ENCODE measurements at regions not wholly inside any gene's neighbourhood (a gene's known extent, or its start where the extent isn't known, plus 50 kb on each side); places are given as distances from the start of the nearest gene placed in this dataset.
"Not testable (repeated sequence)": the region's sequence is repeated elsewhere in the genome, so short reads cannot be mapped to it uniquely, and the experiment has no call there.

DNA sequence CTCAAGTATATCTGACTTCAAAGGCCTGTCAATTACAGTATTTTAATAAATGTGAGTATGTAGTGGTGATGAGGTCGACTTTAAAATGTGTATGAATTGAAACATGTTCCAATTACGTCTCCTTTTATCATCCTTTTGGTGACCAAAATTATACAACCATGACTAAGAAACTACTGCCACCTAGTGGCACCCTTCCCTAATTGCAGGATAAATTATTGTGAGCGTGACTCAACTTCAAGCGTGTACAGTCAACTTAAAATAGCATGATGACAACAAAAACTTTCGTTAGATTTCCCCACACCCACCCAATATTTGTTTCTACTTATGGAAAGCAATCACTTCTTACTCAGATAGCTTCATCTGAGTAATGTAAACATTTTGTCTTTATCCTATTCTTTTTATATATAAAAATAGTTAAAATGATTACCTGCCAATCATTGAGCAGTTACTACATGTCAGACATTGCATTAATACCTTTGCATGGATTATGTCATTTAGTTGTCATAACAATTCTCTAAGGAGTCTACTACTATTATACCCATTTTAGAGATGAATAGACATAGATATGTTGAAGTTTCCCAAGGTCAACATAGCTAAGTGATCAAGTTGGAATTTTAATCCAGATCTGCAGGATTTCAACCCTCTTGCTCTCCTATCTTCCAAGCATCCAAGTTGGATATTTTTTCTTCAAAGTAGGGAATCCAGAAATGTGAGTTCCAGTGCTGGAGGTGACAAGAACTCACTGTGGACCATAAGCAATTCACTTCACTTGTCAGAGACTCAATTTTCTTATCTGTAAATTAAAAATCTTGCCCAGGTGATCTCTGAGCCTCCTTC lies 106.0 kb downstream of the MEX3B start:
- H3K27ac ChIP-seq (ENCODE audit: low read depth, low read length), result no peak overlapping the region
- 31% methylated on average over 4 of the region's 5 CpGs for WGBS
- H3K9ac ChIP-seq (ENCODE audit: low read depth, low read length), result no peak overlapping the region
- H3K4me1 ChIP-seq (ENCODE audit: insufficient read depth, low read length), result peaks cover 6% of the 10 kb centered on the region; the same call in 1 of the 2 replicates
- no peaks in the 10 kb centered on the region for H3K9me3 ChIP-seq (ENCODE audit: insufficient read depth, low read depth, low read length)
- no peak overlapping the region for H3K4me3 ChIP-seq (ENCODE audit: low read length)
- no peaks in the 10 kb centered on the region for H3K36me3 ChIP-seq (ENCODE audit: insufficient read depth, low read length)
- H3K27me3 ChIP-seq (ENCODE audit: insufficient read depth, low read length), result no peaks in the 10 kb centered on the region

DNA sequence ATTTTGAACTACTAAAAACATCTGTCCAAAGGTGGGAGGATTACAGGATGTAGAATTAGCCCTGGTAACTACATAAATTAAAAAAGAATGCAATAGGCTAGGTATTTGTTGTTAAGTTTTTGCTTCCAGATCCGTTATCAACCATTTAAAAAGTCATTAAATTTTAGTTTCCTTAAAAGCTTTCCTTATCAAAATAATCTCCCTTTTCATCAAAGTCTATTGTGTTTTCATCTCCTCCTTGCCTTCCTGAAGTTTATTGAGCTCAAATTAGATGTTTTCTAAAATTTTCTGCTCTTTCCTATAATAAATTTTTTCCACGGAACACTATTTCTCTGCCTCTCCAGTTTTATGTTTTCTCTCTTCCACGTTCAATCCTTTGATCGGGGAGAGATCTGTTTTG lies 108.6 kb downstream of the MEX3B start:
- no peaks in the 10 kb centered on the region for H3K36me3 ChIP-seq (ENCODE audit: insufficient read depth, low read length)
- WGBS, result 96% methylated on average over 4 of the region's 4 CpGs
- no peak overlapping the region for H3K9ac ChIP-seq (ENCODE audit: low read depth, low read length)
- no peaks in the 10 kb centered on the region for H3K27me3 ChIP-seq (ENCODE audit: insufficient read depth, low read length)
- H3K9me3 ChIP-seq (ENCODE audit: insufficient read depth, low read depth, low read length), result no peaks in the 10 kb centered on the region
- H3K4me1 ChIP-seq (ENCODE audit: insufficient read depth, low read length), result peaks cover 6% of the 10 kb centered on the region; the same call in 1 of the 2 replicates
- no peak overlapping the region for H3K27ac ChIP-seq (ENCODE audit: low read depth, low read length)
- H3K4me3 ChIP-seq (ENCODE audit: low read length), result no peak overlapping the region

DNA sequence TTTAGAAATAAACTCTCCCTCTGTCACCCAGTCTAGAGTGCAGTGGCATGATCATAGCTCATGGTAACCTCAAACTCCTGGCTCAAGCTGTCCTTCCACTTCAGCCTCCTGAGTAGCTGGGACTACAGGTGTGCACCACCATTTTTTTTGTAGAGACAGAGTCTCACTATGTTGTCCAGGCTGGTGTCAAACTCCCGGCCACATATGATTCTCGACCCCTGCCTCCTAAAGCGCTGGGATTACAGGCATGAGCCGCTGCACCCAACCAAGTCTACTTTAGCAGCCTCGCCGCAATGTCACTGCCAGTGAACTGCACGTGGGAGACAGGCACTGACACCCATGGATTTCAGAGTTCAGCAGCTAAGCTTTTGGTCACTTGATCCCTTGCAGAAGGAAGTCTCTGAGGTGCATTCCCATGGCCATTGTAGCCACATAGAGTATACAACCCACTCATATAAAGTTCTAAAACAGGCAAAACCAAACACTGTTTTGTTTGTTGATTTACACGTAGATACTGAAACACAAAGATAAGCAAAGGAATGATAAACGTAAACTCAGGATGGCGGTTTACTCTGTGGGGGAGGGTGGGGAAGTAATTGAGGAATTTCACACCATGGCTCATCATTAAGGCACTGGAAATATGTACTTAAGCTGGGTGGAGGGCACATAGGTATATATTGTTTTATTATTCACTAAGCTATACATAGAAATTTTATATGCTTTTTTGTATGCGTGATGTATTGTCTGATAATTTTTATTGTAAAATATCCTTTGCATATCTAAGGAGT lies 115.0 kb downstream of the MEX3B start:
- no peak overlapping the region for H3K9ac ChIP-seq (ENCODE audit: low read depth, low read length)

DNA sequence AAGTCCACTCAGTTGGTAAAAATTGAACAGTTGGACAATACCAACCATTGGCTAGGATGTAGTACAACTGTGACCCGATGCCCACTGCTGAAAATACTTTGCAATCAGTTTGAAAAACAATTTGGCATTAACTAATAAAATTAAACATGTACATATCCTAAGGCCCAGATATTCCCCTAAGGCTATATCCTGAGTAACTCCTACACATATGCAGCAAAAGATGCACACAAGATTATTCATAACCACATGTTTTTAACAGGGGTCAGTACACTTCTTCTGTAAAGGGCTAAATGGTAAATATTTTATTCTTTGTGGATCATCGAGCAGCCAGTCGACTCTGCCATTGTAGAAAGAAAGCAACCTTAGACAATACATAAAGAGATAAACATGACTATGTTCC lies 116.3 kb downstream of the MEX3B start:
- no peak overlapping the region for H3K4me3 ChIP-seq (ENCODE audit: low read length)
- no peaks in the 10 kb centered on the region for H3K9me3 ChIP-seq (ENCODE audit: insufficient read depth, low read depth, low read length)
- no peaks in the 10 kb centered on the region for H3K36me3 ChIP-seq (ENCODE audit: insufficient read depth, low read length)
- H3K4me1 ChIP-seq (ENCODE audit: insufficient read depth, low read length), result no peaks in the 10 kb centered on the region
- H3K9ac ChIP-seq (ENCODE audit: low read depth, low read length), result no peak overlapping the region
- no peaks in the 10 kb centered on the region for H3K27me3 ChIP-seq (ENCODE audit: insufficient read depth, low read length)
- 97% methylated on average over 3 of the region's 3 CpGs for WGBS
- H3K27ac ChIP-seq (ENCODE audit: low read depth, low read length), result no peak overlapping the region

More for the DNA sequence above, 115.0 kb downstream of the MEX3B start:
- H3K27me3 ChIP-seq (ENCODE audit: insufficient read depth, low read length), result no peaks in the 10 kb centered on the region
- H3K4me3 ChIP-seq (ENCODE audit: low read length), result no peak overlapping the region
- 93% methylated on average over 11 of the region's 11 CpGs for WGBS
- no peak overlapping the region for H3K27ac ChIP-seq (ENCODE audit: low read depth, low read length)
- no peaks in the 10 kb centered on the region for H3K4me1 ChIP-seq (ENCODE audit: insufficient read depth, low read length)
- no peaks in the 10 kb centered on the region for H3K9me3 ChIP-seq (ENCODE audit: insufficient read depth, low read depth, low read length)
- no peaks in the 10 kb centered on the region for H3K36me3 ChIP-seq (ENCODE audit: insufficient read depth, low read length)

DNA sequence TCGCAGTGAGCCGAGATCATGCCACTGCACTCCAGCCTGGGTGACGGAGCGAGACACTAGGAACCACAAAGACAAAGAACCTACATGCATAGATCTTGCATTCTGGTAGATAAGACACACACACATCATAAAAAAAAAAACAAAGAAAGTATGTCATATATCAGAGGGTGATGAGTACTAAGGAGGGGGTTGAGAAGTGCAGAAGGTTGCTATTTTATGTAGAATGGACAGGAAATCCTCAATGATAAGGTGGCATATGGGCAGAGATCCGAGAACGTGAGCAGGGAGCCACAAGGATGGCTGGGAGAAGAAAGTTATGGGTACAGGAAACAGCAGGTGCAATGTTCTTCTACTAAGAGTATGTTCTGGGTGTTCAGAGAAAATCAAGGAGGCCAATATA lies 118.8 kb downstream of the MEX3B start:
- no peaks in the 10 kb centered on the region for H3K4me1 ChIP-seq (ENCODE audit: insufficient read depth, low read length)
- no peak overlapping the region for H3K4me3 ChIP-seq (ENCODE audit: low read length)
- H3K9ac ChIP-seq (ENCODE audit: low read depth, low read length), result no peak overlapping the region
- WGBS, result 93% methylated on average over 6 of the region's 6 CpGs
- no peaks in the 10 kb centered on the region for H3K27me3 ChIP-seq (ENCODE audit: insufficient read depth, low read length)
- H3K9me3 ChIP-seq (ENCODE audit: insufficient read depth, low read depth, low read length), result peaks cover 4% of the 10 kb centered on the region; the same call in 1 of the 2 replicates
- H3K36me3 ChIP-seq (ENCODE audit: insufficient read depth, low read length), result no peaks in the 10 kb centered on the region
- H3K27ac ChIP-seq (ENCODE audit: low read depth, low read length), result no peak overlapping the region

DNA sequence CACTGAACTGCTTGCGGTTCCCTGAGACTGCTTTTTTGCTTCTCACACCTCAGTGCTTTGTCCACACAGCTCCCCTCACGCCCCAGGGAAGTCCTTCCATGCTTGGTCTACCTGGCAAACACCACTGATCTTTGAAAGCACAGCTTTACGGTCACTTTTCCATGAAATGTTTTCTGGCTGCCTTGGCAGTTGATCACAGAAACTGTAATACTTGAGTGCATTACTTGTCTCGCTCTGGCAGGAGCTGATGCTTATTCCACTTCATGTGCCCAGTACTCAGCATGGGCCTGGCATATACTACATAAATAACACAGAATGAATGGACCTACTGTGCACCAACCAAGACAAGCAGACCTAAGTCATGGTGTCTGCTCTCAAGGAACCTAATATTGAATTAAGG lies 121.1 kb downstream of the MEX3B start:
- WGBS, result 94% methylated on average over 4 of the region's 4 CpGs
- H3K9ac ChIP-seq (ENCODE audit: low read depth, low read length), result no peak overlapping the region
- H3K27ac ChIP-seq (ENCODE audit: low read depth, low read length), result no peak overlapping the region
- peaks cover 5% of the 10 kb centered on the region; the same call in 1 of the 2 replicates for H3K36me3 ChIP-seq (ENCODE audit: insufficient read depth, low read length)
- no peaks in the 10 kb centered on the region for H3K4me1 ChIP-seq (ENCODE audit: insufficient read depth, low read length)
- H3K27me3 ChIP-seq (ENCODE audit: insufficient read depth, low read length), result no peaks in the 10 kb centered on the region
- H3K4me3 ChIP-seq (ENCODE audit: low read length), result no peak overlapping the region
- H3K9me3 ChIP-seq (ENCODE audit: insufficient read depth, low read depth, low read length), result peaks cover 23% of the 10 kb centered on the region

DNA sequence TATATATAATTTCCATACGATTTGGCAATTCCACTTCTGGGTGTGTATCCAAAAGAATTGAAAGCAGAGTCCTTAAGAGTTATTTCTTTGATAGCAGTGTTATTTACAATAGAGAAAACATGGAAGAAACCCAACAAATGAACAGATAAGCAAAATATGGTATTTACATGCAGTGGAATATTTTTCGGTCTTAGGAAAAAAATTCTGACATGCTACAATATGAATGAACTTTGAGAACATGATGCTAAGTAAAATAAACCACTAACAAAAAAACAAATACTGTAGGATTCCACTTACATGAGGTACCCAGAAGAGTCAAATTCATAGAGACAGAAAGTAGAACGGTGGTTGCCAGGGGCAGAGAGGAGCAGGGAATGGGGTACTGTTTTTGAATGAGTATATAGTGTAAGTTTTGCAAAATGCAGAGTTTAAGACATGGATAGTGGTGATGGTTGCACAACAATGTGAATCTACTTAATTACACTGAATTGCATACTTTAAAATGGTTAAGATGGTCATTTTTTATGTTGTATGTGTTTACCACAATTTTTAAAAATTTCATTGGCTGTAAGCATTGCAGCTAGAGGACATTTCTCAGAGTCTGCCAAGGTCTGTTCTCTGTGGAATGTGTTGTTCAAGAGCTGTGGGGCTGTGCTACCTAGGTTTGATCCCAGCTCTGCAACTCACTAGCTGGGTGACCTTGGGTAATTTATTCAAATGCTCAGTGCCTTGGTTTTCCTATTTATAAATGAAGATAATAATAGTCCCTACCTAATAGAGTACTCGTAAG lies 122.1 kb downstream of the MEX3B start:
- H3K9me3 ChIP-seq (ENCODE audit: insufficient read depth, low read depth, low read length), result peaks cover 32% of the 10 kb centered on the region
- WGBS, result 97% methylated on average over 2 of the region's 4 CpGs
- H3K9ac ChIP-seq (ENCODE audit: low read depth, low read length), result no peak overlapping the region
- H3K27me3 ChIP-seq (ENCODE audit: insufficient read depth, low read length), result no peaks in the 10 kb centered on the region
- no peaks in the 10 kb centered on the region for H3K4me1 ChIP-seq (ENCODE audit: insufficient read depth, low read length)
- peaks cover 5% of the 10 kb centered on the region; the same call in 1 of the 2 replicates for H3K36me3 ChIP-seq (ENCODE audit: insufficient read depth, low read length)
- no peak overlapping the region for H3K4me3 ChIP-seq (ENCODE audit: low read length)
- H3K27ac ChIP-seq (ENCODE audit: low read depth, low read length), result no peak overlapping the region

DNA sequence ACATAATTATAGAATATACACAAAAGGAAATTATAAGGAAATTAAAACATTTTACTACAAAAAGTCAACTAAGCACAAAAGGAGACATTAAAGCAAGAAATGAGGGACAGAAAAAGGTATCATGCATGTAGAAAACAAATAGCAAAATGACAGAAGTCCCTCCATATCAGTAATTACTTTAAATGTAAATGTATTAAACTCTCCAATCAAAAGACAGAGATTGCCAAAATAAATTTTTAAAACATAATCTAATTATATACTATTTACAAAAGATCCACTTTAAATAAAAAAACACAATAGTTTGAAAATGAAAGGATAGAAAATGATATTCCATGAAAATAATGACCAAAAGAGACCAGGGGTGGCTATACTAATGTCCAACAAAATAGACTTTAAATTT lies 123.7 kb downstream of the MEX3B start:
- H3K4me3 ChIP-seq (ENCODE audit: low read length), result no peak overlapping the region
- H3K9me3 ChIP-seq (ENCODE audit: insufficient read depth, low read depth, low read length), result peaks cover 41% of the 10 kb centered on the region
- H3K27me3 ChIP-seq (ENCODE audit: insufficient read depth, low read length), result no peaks in the 10 kb centered on the region
- H3K9ac ChIP-seq (ENCODE audit: low read depth, low read length), result no peak overlapping the region
- H3K4me1 ChIP-seq (ENCODE audit: insufficient read depth, low read length), result no peaks in the 10 kb centered on the region
- H3K27ac ChIP-seq (ENCODE audit: low read depth, low read length), result no peak overlapping the region
- peaks cover 5% of the 10 kb centered on the region; the same call in 1 of the 2 replicates for H3K36me3 ChIP-seq (ENCODE audit: insufficient read depth, low read length)

DNA sequence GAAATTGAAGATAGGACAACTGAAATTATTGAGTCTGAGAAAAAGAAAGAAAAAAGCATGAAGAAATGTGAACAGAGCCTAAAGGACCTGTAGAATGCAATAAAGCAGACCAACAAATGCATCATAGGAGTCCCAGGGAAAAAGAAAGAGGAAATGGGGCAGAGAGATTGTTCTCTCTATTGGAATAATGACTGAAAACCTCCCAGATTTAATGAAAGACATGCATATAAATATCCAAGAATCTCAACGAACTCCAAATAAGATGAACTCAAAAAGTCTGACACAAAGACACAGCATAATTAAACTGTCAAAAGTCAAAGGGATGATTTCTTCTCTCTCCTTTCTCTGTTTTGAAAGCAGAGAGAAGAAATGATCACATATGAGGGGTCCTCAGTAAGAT lies 124.7 kb downstream of the MEX3B start:
- Histone ChIP-seq H3K27ac (ENCODE audit: low read depth, low read length) (no peak overlapping the region), H3K4me1 (ENCODE audit: insufficient read depth, low read length) (no peaks in the 10 kb centered on the region), H3K36me3 (ENCODE audit: insufficient read depth, low read length) (peaks cover 5% of the 10 kb centered on the region; the same call in 1 of the 2 replicates), H3K9ac (ENCODE audit: low read depth, low read length) (no peak overlapping the region), H3K9me3 (ENCODE audit: insufficient read depth, low read depth, low read length) (peaks cover 41% of the 10 kb centered on the region), H3K27me3 (ENCODE audit: insufficient read depth, low read length) (no peaks in the 10 kb centered on the region), H3K4me3 (ENCODE audit: low read length) (no peak overlapping the region)
- 100% methylated on average over 1 of the region's 1 CpG for WGBS

DNA sequence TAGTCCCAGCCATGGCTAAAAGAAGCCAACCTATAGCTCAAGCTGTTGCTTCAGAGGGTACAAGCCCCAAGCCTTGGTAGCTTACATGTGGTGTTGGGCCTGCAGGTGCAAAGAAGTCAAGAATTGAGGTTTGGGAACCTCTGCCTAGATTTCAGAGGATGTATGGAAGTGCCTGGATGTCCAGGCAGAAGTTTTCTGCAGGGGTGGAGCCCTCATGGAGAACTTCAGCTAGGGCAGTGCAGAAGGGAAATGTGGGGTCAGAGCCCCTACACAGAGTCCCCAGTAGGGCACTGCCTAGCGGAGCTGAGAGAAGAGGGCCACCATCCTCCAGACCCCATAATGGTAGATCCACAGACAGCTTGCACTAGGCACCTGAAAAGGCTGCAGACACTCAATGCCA lies 127.1 kb downstream of the MEX3B start:
- not testable (repeated sequence) for H3K4me3 ChIP-seq (ENCODE audit: low read length); H3K27me3 ChIP-seq (ENCODE audit: insufficient read depth, low read length); H3K27ac ChIP-seq (ENCODE audit: low read depth, low read length); H3K9ac ChIP-seq (ENCODE audit: low read depth, low read length); H3K4me1 ChIP-seq (ENCODE audit: insufficient read depth, low read length); H3K36me3 ChIP-seq (ENCODE audit: insufficient read depth, low read length)
- 96% methylated on average over 1 of the region's 1 CpG for WGBS
- H3K9me3 ChIP-seq (ENCODE audit: insufficient read depth, low read depth, low read length), result peaks cover 41% of the 10 kb centered on the region

DNA sequence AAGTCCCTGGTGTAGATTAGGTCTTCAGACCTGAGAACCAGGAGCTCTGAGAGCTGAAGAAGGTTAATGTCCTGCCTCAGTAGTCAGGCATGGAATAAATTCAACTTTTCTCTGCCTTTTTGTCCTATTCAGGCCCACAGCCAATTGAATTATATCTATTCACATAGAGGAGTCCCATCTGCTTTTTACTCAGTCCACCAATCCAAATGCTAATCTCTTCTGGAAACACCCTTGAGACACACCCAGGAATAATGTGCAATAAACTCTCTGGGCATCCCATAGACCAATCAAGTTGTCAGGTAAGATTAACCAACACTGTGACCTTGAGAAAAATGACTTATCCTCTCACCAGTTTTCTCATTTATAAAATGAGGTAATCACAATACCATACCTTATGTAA lies 129.4 kb downstream of the MEX3B start:
- H3K36me3 ChIP-seq (ENCODE audit: insufficient read depth, low read length), result peaks cover 5% of the 10 kb centered on the region; the same call in 1 of the 2 replicates
- H3K27me3 ChIP-seq (ENCODE audit: insufficient read depth, low read length), result no peaks in the 10 kb centered on the region
- H3K27ac ChIP-seq (ENCODE audit: low read depth, low read length), result no peak overlapping the region
- H3K9me3 ChIP-seq (ENCODE audit: insufficient read depth, low read depth, low read length), result peaks cover 36% of the 10 kb centered on the region
- no peak overlapping the region for H3K4me3 ChIP-seq (ENCODE audit: low read length)
- peaks cover 8% of the 10 kb centered on the region for H3K4me1 ChIP-seq (ENCODE audit: insufficient read depth, low read length)
- H3K9ac ChIP-seq (ENCODE audit: low read depth, low read length), result no peak overlapping the region
